T47D (cell line): ENCODE measurements at regions not wholly inside any gene's neighbourhood (a gene's known extent, or its start where the extent isn't known, plus 50 kb on each side); places are given as distances from the start of the nearest gene placed in this dataset.

ENCODE experiments used
- DNase-seq, 2 experiments: peaks; one replicate each; pipeline versions ENCODE4 v3.0.0 to v3.0.0-alpha.2; 2011 to 2012; ENCODE audit warnings: low read depth in 1 of 2, low spot score in 1 of 2
- JUND ChIP-seq: IDR thresholded peaks from 2 replicates; pipeline ENCODE4 v1.6.1; 2012; ENCODE audit warnings: low read depth
- in situ Hi-C: cut with HindIII; loops from 2 replicates; pipeline ENCODE4 v1.10.0; 2016; ENCODE audit warnings: low sequenced_read_pairs, low pct_unique_long_range_greater_than_20kb

DNA sequence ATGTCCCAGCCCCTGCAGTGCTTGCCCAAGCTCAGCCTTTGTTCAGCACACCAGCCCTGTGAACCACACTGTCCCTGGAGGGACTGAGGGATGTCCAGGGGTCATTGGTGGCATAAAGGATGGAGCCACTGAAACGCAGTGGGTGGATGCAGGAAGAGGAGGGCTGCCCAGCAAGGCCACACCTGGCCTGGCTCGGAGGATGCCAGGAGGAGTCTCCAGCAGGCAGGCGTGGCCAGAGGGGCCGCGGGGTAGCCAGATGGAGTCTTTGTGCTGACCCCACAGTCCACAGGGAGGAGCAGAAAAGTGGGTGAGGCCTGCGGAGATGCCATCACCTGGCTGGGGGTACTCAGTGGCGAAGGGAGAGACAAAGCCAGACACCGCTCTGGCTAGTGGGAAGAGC, 108.5 kb upstream of the C14orf180 start:
- no peak for DNase-seq
- in situ Hi-C loops = no loop called here
- TF ChIP-seq JUND = no peak

DNA sequence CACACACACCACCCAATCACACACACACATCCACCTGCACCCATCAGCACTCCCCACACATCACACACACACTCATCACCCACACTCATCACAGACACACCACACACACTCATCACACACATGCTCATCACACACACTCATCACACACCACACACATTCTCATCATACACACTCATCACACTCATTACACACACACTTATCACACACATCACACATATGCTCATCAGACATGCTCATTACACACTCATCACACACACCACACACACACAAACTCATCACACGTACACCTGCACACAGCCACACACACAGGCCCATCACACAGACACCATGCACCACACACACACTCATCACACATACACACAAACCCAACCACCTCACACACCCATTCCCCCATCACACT, 107.5 kb upstream of the C14orf180 start:
- in situ Hi-C loops = no loop called here
- no peak for DNase-seq
- no peak for TF ChIP-seq JUND

DNA sequence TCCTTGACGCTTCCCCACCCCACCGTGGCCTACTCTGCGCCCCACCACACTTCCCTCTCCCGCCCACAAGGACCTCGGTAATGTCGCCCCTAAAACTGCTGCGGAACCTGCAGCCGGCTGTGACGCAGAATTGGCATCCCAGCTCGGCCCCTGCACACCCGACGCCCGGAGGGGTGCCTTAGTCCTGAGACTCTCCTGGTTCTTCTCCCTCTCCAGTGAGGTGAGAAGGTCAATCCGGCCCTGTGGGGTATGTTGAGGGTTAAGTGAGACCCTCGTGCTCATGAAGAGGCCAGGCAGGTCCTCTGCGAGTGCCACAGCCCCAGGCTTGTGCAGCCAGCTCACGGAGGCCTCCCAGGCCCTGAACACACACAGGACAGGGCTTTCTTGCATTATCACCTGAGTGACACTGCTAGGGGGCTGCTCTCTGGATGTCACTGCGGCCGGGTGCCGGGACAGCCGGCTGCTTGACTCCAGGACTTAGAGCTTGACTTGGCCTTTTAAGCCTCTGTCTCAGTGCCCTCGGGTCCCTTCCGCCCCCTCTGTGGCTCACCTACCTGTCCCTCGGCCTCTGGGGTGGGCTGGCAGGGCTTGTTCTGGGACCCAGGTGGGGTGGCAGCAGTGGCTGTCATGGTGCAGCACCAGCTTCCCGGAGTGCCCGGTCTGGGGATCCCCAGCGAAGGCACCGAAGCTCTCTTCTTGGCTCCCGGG, 106.9 kb upstream of the C14orf180 start:
- in situ Hi-C loops = no loop called here
- TF ChIP-seq JUND = no peak
- no peak for DNase-seq

GRCh38 chr14:104473244-104473565, 106.4 kb upstream of the C14orf180 start:
- DNase-seq = no peak
- in situ Hi-C loops = no loop called here
- no peak for TF ChIP-seq JUND

DNA sequence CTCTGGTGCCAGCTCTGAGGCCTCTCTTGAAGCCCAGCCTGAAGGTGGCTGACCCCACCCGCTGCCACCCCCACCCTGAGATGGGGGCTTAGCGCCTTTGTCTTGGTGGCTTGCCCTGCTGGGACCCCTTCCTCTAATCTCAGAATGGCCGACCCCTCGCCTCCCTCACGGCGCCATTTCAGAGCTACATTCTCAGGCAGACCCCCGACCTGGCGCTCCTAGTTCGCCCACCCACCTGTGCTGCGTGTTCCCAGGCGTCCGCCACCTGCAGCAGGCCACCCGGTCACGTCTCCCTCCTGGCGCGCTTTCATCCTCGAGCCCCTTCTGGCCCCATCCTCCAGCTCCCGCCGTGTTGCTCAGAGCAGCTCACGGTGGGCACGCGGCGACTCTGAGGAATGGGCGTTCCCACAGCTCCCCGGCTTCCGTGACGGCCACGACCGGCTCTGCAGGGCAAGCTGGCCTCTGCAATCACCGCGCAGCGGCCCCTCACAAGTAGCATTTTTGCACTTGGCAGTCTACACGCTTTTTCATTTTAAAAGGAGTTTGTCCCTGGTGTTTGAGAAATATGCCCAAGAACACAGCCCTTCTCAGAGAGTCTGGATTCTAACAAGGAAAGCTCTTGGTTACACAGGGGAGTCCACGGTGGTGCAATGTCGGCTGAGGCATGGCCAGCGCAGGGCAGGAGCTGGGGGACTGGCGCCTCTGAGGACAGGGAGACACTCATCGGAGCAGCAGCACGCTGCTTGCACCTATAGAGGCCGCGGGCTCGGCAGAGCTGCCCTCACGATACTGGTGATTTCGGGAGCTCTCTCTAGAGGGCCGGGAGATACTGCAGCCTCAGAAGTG, 105.7 kb upstream of the C14orf180 start:
- no peak for TF ChIP-seq JUND
- no peak for DNase-seq

DNA sequence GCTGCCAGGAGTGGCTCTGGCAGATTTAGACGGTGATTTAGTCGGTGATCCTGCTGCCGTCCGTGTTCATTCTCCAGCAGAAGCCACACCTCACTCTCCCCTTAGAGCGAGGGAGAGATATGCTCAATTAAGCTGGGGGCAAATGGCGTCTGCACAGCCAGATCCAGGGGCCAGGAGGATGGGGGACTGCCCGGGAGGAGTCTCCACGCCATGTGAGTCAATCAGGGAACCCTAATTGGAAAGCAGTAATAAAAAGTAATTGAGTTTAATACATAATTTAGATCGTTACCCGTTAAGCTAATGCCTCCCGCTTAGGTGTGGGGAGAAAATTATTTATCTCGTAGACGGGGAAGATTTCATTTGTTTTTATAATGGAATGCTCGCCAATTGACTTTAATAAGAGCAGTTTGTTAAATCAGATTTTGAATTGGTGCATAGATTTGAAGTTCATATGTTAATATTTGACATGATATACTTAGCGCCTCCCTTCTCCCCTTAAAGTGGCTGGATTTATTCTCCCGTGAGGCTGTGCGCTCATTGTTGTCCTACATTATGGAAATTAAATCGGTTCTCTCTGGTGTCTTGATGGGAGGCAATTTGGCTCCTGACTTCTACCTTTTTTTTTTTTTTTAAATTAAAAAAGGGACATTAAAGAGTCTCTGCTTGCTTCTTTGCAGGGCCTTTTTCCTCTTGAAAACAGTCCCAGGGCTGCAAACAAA, 104.9 kb upstream of the C14orf180 start:
- no peak for DNase-seq
- no peak for TF ChIP-seq JUND

More for the DNA sequence above, 105.7 kb upstream of the C14orf180 start:
- in situ Hi-C loops = no loop called here

DNA sequence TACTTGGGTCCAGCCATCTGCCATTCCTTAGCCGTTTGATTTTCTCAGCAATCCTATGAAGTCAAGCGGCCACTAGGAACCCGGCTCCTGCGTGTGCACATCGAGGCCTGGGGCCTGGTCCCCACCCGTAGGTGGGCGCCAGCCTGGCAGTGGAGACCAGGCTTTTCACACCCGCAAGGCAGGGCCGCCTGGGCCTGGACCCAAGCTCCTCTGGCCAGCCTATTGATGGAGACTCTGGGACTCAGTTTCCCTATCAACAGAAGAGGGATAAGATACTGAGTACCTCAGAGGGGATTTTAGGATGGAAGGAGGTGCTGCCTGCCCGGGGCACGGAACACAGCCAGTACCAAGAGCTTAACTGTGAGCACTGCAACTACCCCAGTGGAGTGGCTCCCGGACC, 104.3 kb upstream of the C14orf180 start:
- no peak for DNase-seq
- no peak for TF ChIP-seq JUND
- in situ Hi-C loops = no loop called here

More for the DNA sequence above, 104.9 kb upstream of the C14orf180 start:
- in situ Hi-C loops = no loop called here

DNA sequence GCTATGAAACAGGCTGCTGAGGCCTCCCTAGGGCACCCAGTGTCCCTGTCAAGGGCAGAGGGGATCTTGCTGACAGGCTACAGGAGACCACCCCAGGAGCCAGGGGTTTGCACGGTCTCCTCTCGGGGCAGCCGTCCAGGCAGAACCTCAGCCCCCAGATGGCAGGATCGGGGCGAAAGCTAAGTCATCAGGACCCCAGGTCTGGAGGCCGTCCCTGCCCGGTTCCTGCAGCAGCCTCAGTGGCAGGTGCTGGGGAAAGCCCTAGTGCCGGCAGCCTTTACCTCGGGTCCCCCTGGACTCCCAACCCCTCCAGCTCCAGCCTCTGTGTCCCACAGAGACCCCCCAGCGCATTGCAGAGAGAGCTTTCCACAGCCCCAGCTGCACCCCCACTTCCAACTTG, 103.8 kb upstream of the C14orf180 start:
- no peak for TF ChIP-seq JUND
- in situ Hi-C loops = no loop called here
- no peak for DNase-seq

- TF ChIP-seq JUND = no peak
- in situ Hi-C loops = no loop called here
- DNase-seq = no peak
Measured at GRCh38 chr14:104476437-104476836, 103.1 kb upstream of the C14orf180 start.

DNA sequence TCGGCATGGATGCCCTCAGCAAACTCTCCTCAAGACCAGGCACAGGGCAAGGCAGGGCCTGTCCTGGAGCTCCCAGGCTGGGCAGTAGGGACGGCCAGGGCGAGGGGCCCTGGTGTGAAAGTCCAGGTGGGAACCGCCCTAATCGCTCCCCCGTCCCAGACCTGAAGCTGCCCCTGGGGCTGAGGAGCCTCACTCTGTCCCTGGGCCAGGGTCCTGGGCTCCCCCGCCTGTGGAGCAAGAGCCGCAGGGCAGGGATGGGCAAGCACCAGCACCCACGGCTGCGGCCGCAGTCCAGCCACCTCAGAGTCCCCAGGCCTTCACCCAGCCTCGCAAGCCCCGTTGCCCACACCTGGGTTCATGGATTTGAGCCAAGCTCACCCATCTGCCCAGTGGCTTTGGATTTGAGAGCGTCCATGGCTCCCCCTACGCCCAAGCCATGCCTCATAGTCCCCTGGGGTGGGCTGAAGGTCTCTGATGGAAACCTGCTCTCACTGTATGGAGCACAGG, 102.4 kb upstream of the C14orf180 start:
- in situ Hi-C loops = no loop called here
- TF ChIP-seq JUND = no peak

DNA sequence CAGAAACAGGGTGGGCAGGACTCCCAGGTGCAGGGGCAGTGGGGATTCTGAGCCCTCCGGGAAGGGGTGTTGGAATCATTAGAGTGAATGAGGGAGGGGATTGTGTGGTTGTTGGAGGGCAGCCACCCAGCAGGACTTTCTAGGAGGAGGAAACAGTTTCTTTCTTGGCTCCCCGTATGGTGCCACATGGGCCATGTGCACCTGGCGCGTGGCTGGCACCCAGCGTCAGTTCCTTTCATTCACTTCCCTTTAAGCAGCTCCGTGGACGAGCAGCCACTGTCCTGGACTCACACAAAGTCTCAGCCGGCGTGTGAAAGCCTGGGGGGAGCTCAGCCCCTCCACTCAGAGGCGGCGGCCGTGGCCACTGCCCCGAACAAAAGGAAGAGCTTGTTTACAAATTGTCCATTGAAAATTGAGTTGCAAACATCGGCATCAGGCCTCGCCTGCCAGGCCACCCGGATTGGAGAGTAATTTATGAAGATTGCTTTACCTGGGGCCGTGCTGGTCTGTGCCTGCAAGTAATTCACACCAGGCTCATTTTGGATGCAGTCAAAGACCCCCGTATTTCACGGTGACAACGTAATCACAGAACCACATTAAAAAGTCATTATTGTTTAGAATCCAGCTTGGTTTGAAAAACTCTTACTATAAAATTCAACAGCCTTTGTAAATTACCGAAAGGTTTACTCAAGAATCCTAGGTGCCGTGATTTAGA, 101.7 kb upstream of the C14orf180 start:
- no peak for TF ChIP-seq JUND
- no peak for DNase-seq
- in situ Hi-C loops = no loop called here

More for the DNA sequence above, 102.4 kb upstream of the C14orf180 start:
- no peak for DNase-seq

DNA sequence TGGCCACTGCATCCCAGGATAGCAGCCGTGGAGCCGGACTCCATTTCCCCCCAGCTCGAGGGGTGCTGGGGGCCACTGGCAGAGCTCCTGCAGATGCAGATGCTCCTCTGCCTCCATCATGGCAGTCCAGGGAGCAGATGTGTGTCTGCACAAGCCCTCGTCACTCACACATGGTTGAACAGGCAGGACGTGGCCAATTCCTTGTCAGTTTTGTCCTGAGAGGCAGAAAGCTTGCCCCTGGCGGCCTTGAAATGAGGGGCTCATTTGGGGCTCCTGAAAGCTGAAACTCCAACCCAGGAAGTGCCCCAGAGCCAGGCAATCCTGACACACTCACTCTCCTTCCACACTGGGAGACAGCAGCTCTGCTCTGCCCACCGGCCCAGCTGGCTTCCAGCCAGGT, 100.9 kb upstream of the C14orf180 start:
- no peak for DNase-seq
- no peak for TF ChIP-seq JUND
- in situ Hi-C loops = no loop called here
